Loucy (cell line): ENCODE measurements at regions not wholly inside any gene's neighbourhood (a gene's known extent, or its start where the extent isn't known, plus 50 kb on each side); places are given as distances from the start of the nearest gene placed in this dataset.
A peak's percentile ranks its signal among the peaks of the same experiment; 100 is the strongest.

Source experiments
- H2AFZ ChIP-seq: fragments of 200-600 bp; sonication (generic); 2 replicates; pipeline ENCODE4 v1.6.0; 2016; ENCODE audit warnings: antibody characterized with exemption, mild to moderate bottlenecking, low read length, moderate library complexity
- H3F3A ChIP-seq: fragments of 200-600 bp; 2 replicates; pipeline ENCODE4 v1.6.0; 2016; ENCODE audit warnings: antibody characterized with exemption, low read depth, mild to moderate bottlenecking
- H3K27me3 ChIP-seq: fragments of 200-600 bp; sonication (generic); 2 replicates; pipeline ENCODE4 v1.6.1; 2014; ENCODE audit warnings: low read length, mild to moderate bottlenecking; ENCODE audit not compliant: insufficient read depth, poor library complexity, severe bottlenecking
- H3K36me3 ChIP-seq: fragments of 200-600 bp; sonication (generic); 2 replicates; pipeline ENCODE4 v1.6.1; 2016; ENCODE audit warnings: low read length; ENCODE audit not compliant: insufficient read depth
- H3K4me1 ChIP-seq: fragments of 200-600 bp; sonication (generic); 2 replicates; pipeline ENCODE4 v1.5.1; 2014; ENCODE audit warnings: low read length, mild to moderate bottlenecking; ENCODE audit not compliant: insufficient read depth, poor library complexity, severe bottlenecking
- H3K4me2 ChIP-seq: fragments of 200-600 bp; sonication (generic); 2 replicates; pipeline ENCODE4 v1.6.0; 2014; ENCODE audit warnings: antibody characterized with exemption, low read length, low read depth, mild to moderate bottlenecking; ENCODE audit not compliant: poor library complexity, severe bottlenecking
- H3K4me3 ChIP-seq: fragments of 200-600 bp; sonication (generic); 2 replicates; pipeline ENCODE4 v1.5.1; 2014; ENCODE audit warnings: low read length, mild to moderate bottlenecking, mixed read lengths; ENCODE audit not compliant: poor library complexity, severe bottlenecking
- H3K79me2 ChIP-seq: fragments of 200-600 bp; sonication (generic); 2 replicates; pipeline ENCODE4 v1.6.1; 2014; ENCODE audit warnings: low read length; ENCODE audit not compliant: insufficient read depth
- H3K9ac ChIP-seq: fragments of 200-600 bp; sonication (generic); 2 replicates; pipeline ENCODE4 v1.6.0; 2014; ENCODE audit warnings: mild to moderate bottlenecking, low read depth, low read length, moderate library complexity; ENCODE audit not compliant: poor library complexity, severe bottlenecking
- H3K9me2 ChIP-seq: fragments of 200-600 bp; sonication (generic); replicated peaks from 2 replicates; pipeline ENCODE4 v1.6.1; 2016; ENCODE audit warnings: low read depth, low read length, mixed read lengths
- H3K9me3 ChIP-seq: fragments of 200-600 bp; sonication (generic); 2 replicates; pipeline ENCODE4 v1.6.1; 2014; ENCODE audit warnings: mild to moderate bottlenecking, antibody characterized with exemption, low read length, low read depth; ENCODE audit not compliant: insufficient read depth
- H4K20me1 ChIP-seq: fragments of 200-600 bp; sonication (generic); 2 replicates; pipeline ENCODE4 v1.6.0; 2014; ENCODE audit warnings: antibody characterized with exemption, low read length, mild to moderate bottlenecking; ENCODE audit not compliant: insufficient read depth, poor library complexity, severe bottlenecking
- CTCF ChIP-seq: fragments of 200-600 bp; sonication (generic); conservative IDR thresholded peaks from 2 replicates; pipeline ENCODE4 v1.5.1; 2014; ENCODE audit warnings: mild to moderate bottlenecking, antibody characterized with exemption, low read length
- EZH2phosphoT487 ChIP-seq: fragments of 200-600 bp; IDR thresholded peaks from 2 replicates; pipeline ENCODE4 v1.6.1; 2018; ENCODE audit warnings: antibody characterized with exemption, mild to moderate bottlenecking, moderate library complexity, borderline replicate concordance

DNA sequence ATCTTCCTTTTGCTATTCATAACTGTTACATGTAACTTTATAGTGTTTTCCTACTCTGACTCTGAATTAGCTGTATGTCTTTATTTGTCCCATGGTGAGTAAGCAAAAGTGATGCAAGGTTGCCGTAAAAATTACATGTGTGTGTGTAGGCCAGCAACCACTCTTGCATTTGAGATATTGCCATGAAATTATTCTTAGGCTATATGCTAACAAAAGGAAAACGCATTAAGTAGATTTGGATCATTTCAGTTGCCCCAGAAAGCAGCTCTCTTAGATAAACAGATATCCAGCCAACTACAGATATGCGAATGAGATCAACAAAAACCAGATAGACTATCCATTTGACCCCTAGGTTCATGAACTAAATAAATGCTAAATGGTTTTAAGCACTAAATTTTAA is 73.6 kb downstream of the CYLC2 start:
- Histone ChIP-seq H3K79me2 (no peaks in the 10 kb centered on the region), H3K4me1 (no peaks in the 10 kb centered on the region), H3K9me2 (no peaks in the 10 kb centered on the region), H3F3A (no peaks in the 10 kb centered on the region), H3K9me3 (no peaks in the 10 kb centered on the region), H2AFZ (no peak overlapping the region), H4K20me1 (no peaks in the 10 kb centered on the region), H3K27me3 (no peaks in the 10 kb centered on the region), H3K4me3 (no peak overlapping the region), H3K36me3 (no peaks in the 10 kb centered on the region), H3K4me2 (no peak overlapping the region), H3K9ac (no peak overlapping the region)
- TF ChIP-seq CTCF = no peak
- TF ChIP-seq EZH2phosphoT487 = no peak

GRCh38 chr9:103078581-103078980 is 83.4 kb downstream of the CYLC2 start:
- Histone ChIP-seq H3K27me3 (no peaks in the 10 kb centered on the region), H4K20me1 (no peaks in the 10 kb centered on the region), H3K4me3 (no peak overlapping the region), H3K79me2 (no peaks in the 10 kb centered on the region), H3K9me3 (no peaks in the 10 kb centered on the region), H3K4me2 (no peak overlapping the region), H3K9me2 (no peaks in the 10 kb centered on the region), H3K9ac (no peak overlapping the region), H3K36me3 (no peaks in the 10 kb centered on the region), H3K4me1 (no peaks in the 10 kb centered on the region), H2AFZ (no peak overlapping the region), H3F3A (no peaks in the 10 kb centered on the region)
- TF ChIP-seq EZH2phosphoT487 = no peak
- TF ChIP-seq CTCF = peak; percentile 43

DNA sequence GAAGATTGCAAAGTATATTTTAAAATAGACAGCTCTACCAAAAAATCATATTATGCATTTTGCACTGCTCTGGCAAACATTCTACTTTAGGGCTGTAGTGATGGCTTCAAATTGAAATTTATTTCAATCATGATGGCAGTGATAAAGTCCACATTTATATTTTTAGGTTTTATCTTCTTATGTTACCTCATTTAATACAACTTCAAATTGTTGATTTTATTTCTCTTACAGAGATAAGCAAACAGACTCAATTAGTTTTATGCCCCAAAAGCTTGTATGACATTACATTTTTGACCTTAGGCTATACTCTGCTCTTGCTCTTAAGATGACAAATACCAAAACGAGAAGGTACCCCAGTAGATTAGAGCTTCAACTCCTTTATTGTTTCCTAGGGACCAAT is 87.4 kb downstream of the CYLC2 start:
- Histone ChIP-seq H2AFZ (no peak overlapping the region), H3K9me2 (no peaks in the 10 kb centered on the region), H3K9me3 (no peaks in the 10 kb centered on the region), H3K79me2 (no peaks in the 10 kb centered on the region), H3K27me3 (no peaks in the 10 kb centered on the region), H3K9ac (no peak overlapping the region), H4K20me1 (no peaks in the 10 kb centered on the region), H3K4me1 (no peaks in the 10 kb centered on the region), H3K36me3 (no peaks in the 10 kb centered on the region), H3K4me3 (no peak overlapping the region), H3K4me2 (no peak overlapping the region), H3F3A (no peaks in the 10 kb centered on the region)
- TF ChIP-seq CTCF (no peak), EZH2phosphoT487 (no peak)
